PC-3 (cell line): ENCODE measurements at regions not wholly inside any gene's neighbourhood (a gene's known extent, or its start where the extent isn't known, plus 50 kb on each side); places are given as distances from the start of the nearest gene placed in this dataset.

ENCODE experiments used
- ATAC-seq: fragments of 200-7000 bp; cut with Tn5 transposase; 2 replicates; pipeline ENCODE4 v1.9.1; 2020; ENCODE audit warnings: mild to moderate bottlenecking, moderate library complexity
- BruUV-seq: library from RNA; stranded (reverse); fragments of 400-500 nt; replicated peaks from 2 replicates; lab custom pipeline; 2021; lab: Mats Ljungman, UMichigan
- CTCF ChIA-PET: fragments of 300-600 bp; sonication (Branson Sonifier 250); formaldehyde crosslinking; loops from one replicate; lab custom pipeline; 2022; ENCODE audit warnings: antibody characterized with exemption; lab: Charles Lee
- POLR2A ChIA-PET: fragments of 300-600 bp; sonication (Branson Sonifier 250); formaldehyde crosslinking; loops from one replicate; lab custom pipeline; 2022; ENCODE audit warnings: antibody characterized with exemption; ENCODE audit not compliant: unreplicated experiment; lab: Charles Lee
- DNase-seq: peaks from one replicate; pipeline ENCODE4 v3.0.0-alpha.2; 2015
- H2AFZ ChIP-seq: fragments of 300-600 bp; sonication (generic); 2 replicates; pipeline ENCODE4 v1.6.0; 2016; ENCODE audit warnings: antibody characterized with exemption, low read length
- H3F3A ChIP-seq: fragments of 300-600 bp; sonication (generic); one replicate; pipeline ENCODE4 v1.6.0; 2017; ENCODE audit warnings: antibody characterized with exemption, low read length, control low read depth, mild to moderate bottlenecking; ENCODE audit not compliant: unreplicated experiment
- H3K27ac ChIP-seq: fragments of 300-600 bp; sonication (generic); 2 replicates; pipeline ENCODE4 v1.5.1; 2016; ENCODE audit warnings: mild to moderate bottlenecking, low read length
- H3K27me3 ChIP-seq: fragments of 300-600 bp; sonication (generic); 2 replicates; pipeline ENCODE4 v1.6.1; 2016; ENCODE audit warnings: low read length, mixed read lengths
- H3K36me3 ChIP-seq: fragments of 300-600 bp; sonication (generic); 2 replicates; pipeline ENCODE4 v1.6.1; 2016; ENCODE audit warnings: low read depth, mixed run types, low read length, mixed read lengths
- H3K4me1 ChIP-seq: fragments of 300-600 bp; sonication (generic); 2 replicates; pipeline ENCODE4 v1.5.1; 2016; ENCODE audit warnings: low read length; ENCODE audit not compliant: insufficient read depth
- H3K4me2 ChIP-seq: fragments of 300-600 bp; sonication (generic); 2 replicates; pipeline ENCODE4 v1.6.0; 2016; ENCODE audit warnings: low read length
- H3K4me3 ChIP-seq: fragments of 300-600 bp; sonication (generic); 2 replicates; pipeline ENCODE4 v1.5.1; 2016; ENCODE audit warnings: mild to moderate bottlenecking, low read length, mixed read lengths
- H3K79me2 ChIP-seq: fragments of 300-600 bp; sonication (generic); 2 replicates; pipeline ENCODE4 v1.6.1; 2017; ENCODE audit warnings: low read length, mixed read lengths
- H3K9ac ChIP-seq: fragments of 300-600 bp; sonication (generic); 2 replicates; pipeline ENCODE4 v1.6.0; 2016; ENCODE audit warnings: mild to moderate bottlenecking, low read length
- H3K9me2 ChIP-seq: fragments of 300-600 bp; sonication (generic); replicated peaks from 2 replicates; pipeline ENCODE4 v1.6.1; 2016; ENCODE audit warnings: mixed run types, low read length, mixed read lengths
- H3K9me3 ChIP-seq: fragments of 300-600 bp; sonication (generic); 2 replicates; pipeline ENCODE4 v1.6.1; 2016; ENCODE audit warnings: low read length, mixed read lengths
- H4K20me1 ChIP-seq: fragments of 300-600 bp; sonication (generic); 2 replicates; pipeline ENCODE4 v1.6.1; 2016; ENCODE audit warnings: low read length, mixed read lengths
- CTCF ChIP-seq: fragments of 300-600 bp; sonication (generic); conservative IDR thresholded peaks from 2 replicates; pipeline ENCODE4 v1.5.1; 2017; ENCODE audit warnings: antibody characterized with exemption, low read depth, mild to moderate bottlenecking, low read length
- EZH2 ChIP-seq: fragments of 300-600 bp; sonication (generic); IDR thresholded peaks from one replicate; pipeline ENCODE4 v1.6.1; 2017; ENCODE audit warnings: antibody characterized with exemption, mild to moderate bottlenecking, low read length; ENCODE audit not compliant: unreplicated experiment
- EZH2phosphoT487 ChIP-seq: fragments of 300-600 bp; sonication (generic); IDR thresholded peaks from 2 replicates; pipeline ENCODE4 v1.6.1; 2018; ENCODE audit warnings: mild to moderate bottlenecking, antibody characterized with exemption, low read length, borderline replicate concordance
- intact Hi-C: fragments of 100-400 bp; cut with micrococcal nuclease; formaldehyde crosslinking; loops from 2 replicates; pipeline ENCODE4 v1.9.0; 2023

GRCh38 chr6:153767127-153767526 lies 271.9 kb upstream of the OPRM1 start:
- intact Hi-C loops, result no loop called here
- H4K20me1 ChIP-seq, result no peaks in the 10 kb centered on the region
- 0 out of 2 replicates have a peak, but pooled peaks cover 5% of the 10 kb centered on the region for H3K27me3 ChIP-seq
- no peaks in the 10 kb centered on the region for H3K9me2 ChIP-seq
- no peak overlapping the region for H3K9ac ChIP-seq
- no peaks in the 10 kb centered on the region for H3K4me1 ChIP-seq
- CTCF ChIA-PET, result no interaction called here
- ATAC-seq (no peak), DNase-seq (no peak)
- H3K79me2 ChIP-seq, result no peaks in the 10 kb centered on the region
- H3K9me3 ChIP-seq, result no peaks in the 10 kb centered on the region
- POLR2A ChIA-PET, result no interaction called here
- H3K4me2 ChIP-seq, result no peak overlapping the region
- BruUV-seq, result no TSS peak
- no peak for TF ChIP-seq CTCF
- TF ChIP-seq EZH2phosphoT487, result no peak
- TF ChIP-seq EZH2, result no peak
- no peak overlapping the region for H3K4me3 ChIP-seq
- no peaks in the 10 kb centered on the region for H3K36me3 ChIP-seq
- H2AFZ ChIP-seq, result no peak overlapping the region
- H3F3A ChIP-seq, result no peaks in the 10 kb centered on the region
- no peak overlapping the region for H3K27ac ChIP-seq

GRCh38 chr6:153758516-153758915 lies 280.5 kb upstream of the OPRM1 start:
- Histone ChIP-seq H3K9me2 (no peaks in the 10 kb centered on the region), H2AFZ (no peak overlapping the region), H3K9me3 (no peaks in the 10 kb centered on the region), H3F3A (no peaks in the 10 kb centered on the region), H3K9ac (no peak overlapping the region), H3K36me3 (no peaks in the 10 kb centered on the region), H3K27ac (no peak overlapping the region), H3K4me3 (no peak overlapping the region), H3K79me2 (no peaks in the 10 kb centered on the region), H3K27me3 (peaks cover 12% of the 10 kb centered on the region), H3K4me2 (no peak overlapping the region), H4K20me1 (no peaks in the 10 kb centered on the region), H3K4me1 (no peaks in the 10 kb centered on the region)
- ATAC-seq (no peak), DNase-seq (no peak)
- TF ChIP-seq CTCF (no peak), EZH2phosphoT487 (no peak), EZH2 (no peak)
- BruUV-seq, result no TSS peak
- intact Hi-C loops, result no loop called here
- ChIA-PET CTCF (no interaction called here), POLR2A (no interaction called here)

- Histone ChIP-seq H3K4me1 (no peaks in the 10 kb centered on the region), H3K4me2 (no peak overlapping the region), H4K20me1 (no peaks in the 10 kb centered on the region), H2AFZ (no peak overlapping the region), H3K9ac (no peak overlapping the region), H3K4me3 (no peak overlapping the region), H3K27me3 (no peaks in the 10 kb centered on the region; the same call in 1 of the 2 replicates), H3K79me2 (no peaks in the 10 kb centered on the region), H3F3A (no peaks in the 10 kb centered on the region), H3K36me3 (no peaks in the 10 kb centered on the region), H3K27ac (no peak overlapping the region), H3K9me3 (no peaks in the 10 kb centered on the region), H3K9me2 (no peaks in the 10 kb centered on the region)
- no peak for TF ChIP-seq CTCF
- TF ChIP-seq EZH2, result no peak
- no peak for TF ChIP-seq EZH2phosphoT487
- ChIA-PET CTCF (interaction anchor here (0.5 kb wide), 1 partner anchor 1638 kb away, joined by 3 read pairs; no protein-coding TSS in a partner anchor), POLR2A (no interaction called here)
- intact Hi-C loops, result no loop called here
- no TSS peak for BruUV-seq
- DNase-seq, result no peak
- ATAC-seq, result no peak
These were observed 303.3 kb upstream of the OPRM1 start for GRCh38 chr6:153735761-153736160.
